DOHH2 (cell line): ENCODE measurements at regions not wholly inside any gene's neighbourhood (a gene's known extent, or its start where the extent isn't known, plus 50 kb on each side); places are given as distances from the start of the nearest gene placed in this dataset.

Experiments used
- H3F3A ChIP-seq: fragments of 200-600 bp; sonication (generic), shearing (Covaris generic); 2 replicates; pipeline ENCODE4 v1.6.0; 2016; ENCODE audit warnings: antibody characterized with exemption, mild to moderate bottlenecking; ENCODE audit not compliant: control insufficient read depth, insufficient read depth
- H3K27ac ChIP-seq: fragments of 200-600 bp; sonication (generic); 2 replicates; pipeline ENCODE4 v1.5.1; 2014; ENCODE audit warnings: low read depth, mild to moderate bottlenecking, low read length, moderate library complexity
- H3K27me3 ChIP-seq: fragments of 200-600 bp; sonication (generic); 2 replicates; pipeline ENCODE4 v1.6.1; 2014; ENCODE audit warnings: mild to moderate bottlenecking, low read length, mixed read lengths; ENCODE audit not compliant: control insufficient read depth
- H3K36me3 ChIP-seq: fragments of 200-600 bp; sonication (generic); 2 replicates; pipeline ENCODE4 v1.6.1; 2014; ENCODE audit warnings: mild to moderate bottlenecking, low read length, moderate library complexity, mixed read lengths; ENCODE audit not compliant: control insufficient read depth
- H3K4me1 ChIP-seq: fragments of 200-600 bp; sonication (generic); 2 replicates; pipeline ENCODE4 v1.6.1; 2014; ENCODE audit warnings: mild to moderate bottlenecking, low read length, mixed read lengths; ENCODE audit not compliant: control insufficient read depth
- H3K4me2 ChIP-seq: fragments of 200-600 bp; sonication (generic); 2 replicates; pipeline ENCODE4 v1.6.0; 2014; ENCODE audit warnings: mild to moderate bottlenecking, low read length, moderate library complexity
- H3K4me3 ChIP-seq: fragments of 200-600 bp; sonication (generic); 2 replicates; pipeline ENCODE4 v1.5.1; 2014; ENCODE audit warnings: mild to moderate bottlenecking, low read length, mixed read lengths
- H3K79me2 ChIP-seq: fragments of 200-600 bp; sonication (generic); 2 replicates; pipeline ENCODE4 v1.6.1; 2014; ENCODE audit warnings: mild to moderate bottlenecking, low read length, mixed read lengths; ENCODE audit not compliant: control insufficient read depth
- H3K9me2 ChIP-seq: fragments of 200-600 bp; sonication (generic); replicated peaks from 2 replicates; pipeline ENCODE4 v1.6.1; 2014; ENCODE audit warnings: mild to moderate bottlenecking, low read length, mixed read lengths; ENCODE audit not compliant: control insufficient read depth
- H3K9me3 ChIP-seq: fragments of 200-600 bp; sonication (generic); 2 replicates; pipeline ENCODE4 v1.6.1; 2014; ENCODE audit warnings: antibody characterized with exemption, low read length, mixed read lengths; ENCODE audit not compliant: control insufficient read depth, insufficient read depth
- H4K20me1 ChIP-seq: fragments of 200-600 bp; sonication (generic); 2 replicates; pipeline ENCODE4 v1.6.0; 2014; ENCODE audit warnings: low read depth, mild to moderate bottlenecking, antibody characterized with exemption, low read length, moderate library complexity; ENCODE audit not compliant: control insufficient read depth, insufficient read depth
- CTCF ChIP-seq: fragments of 200-600 bp; sonication (generic); IDR thresholded peaks from one replicate; pipeline ENCODE4 v1.5.1; 2014; ENCODE audit warnings: antibody characterized with exemption, mild to moderate bottlenecking, low read depth, low read length; ENCODE audit not compliant: poor library complexity, severe bottlenecking
- EZH2phosphoT487 ChIP-seq: fragments of 200-600 bp; sonication (generic); IDR thresholded peaks from 2 replicates; pipeline ENCODE4 v1.6.1; 2017; ENCODE audit warnings: borderline replicate concordance, mild to moderate bottlenecking, antibody characterized with exemption, low read length, moderate library complexity, mixed read lengths

GRCh38 chr2:49811502-49811901 lies 657.2 kb upstream of the FSHR start:
- TF ChIP-seq EZH2phosphoT487: no peak
- no peak for TF ChIP-seq CTCF
- Histone ChIP-seq H3K9me3 (no peaks in the 10 kb centered on the region), H3K27ac (no peak overlapping the region), H3K36me3 (no peaks in the 10 kb centered on the region), H3F3A (no peaks in the 10 kb centered on the region), H3K79me2 (no peaks in the 10 kb centered on the region), H3K4me2 (no peak overlapping the region), H3K9me2 (no peaks in the 10 kb centered on the region), H3K4me1 (no peaks in the 10 kb centered on the region), H3K4me3 (no peak overlapping the region), H3K27me3 (no peaks in the 10 kb centered on the region), H4K20me1 (no peaks in the 10 kb centered on the region)

DNA sequence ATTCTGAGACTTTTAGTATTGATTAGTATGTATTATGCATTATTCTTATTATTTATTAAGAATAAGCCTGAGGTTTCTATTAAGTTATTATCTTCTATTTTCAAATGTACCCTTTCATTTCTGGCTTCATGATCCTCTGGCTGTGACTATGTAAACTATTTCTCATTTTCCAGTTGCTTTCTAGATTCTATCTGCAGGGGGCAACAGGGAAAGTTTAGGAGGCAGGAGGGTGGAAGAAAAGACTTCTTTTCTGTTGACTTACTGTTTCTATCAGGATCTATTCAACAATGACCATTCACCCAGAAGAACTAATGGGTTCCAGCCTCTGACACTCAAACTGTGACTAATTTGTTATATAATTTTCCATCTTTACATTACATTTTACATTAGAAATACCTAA lies 653.4 kb upstream of the FSHR start:
- H3K9me3 ChIP-seq: no peaks in the 10 kb centered on the region
- no peak overlapping the region for H3K4me2 ChIP-seq
- no peaks in the 10 kb centered on the region for H3K4me1 ChIP-seq
- H4K20me1 ChIP-seq: no peaks in the 10 kb centered on the region
- H3K4me3 ChIP-seq: no peak overlapping the region
- H3K36me3 ChIP-seq: no peaks in the 10 kb centered on the region
- TF ChIP-seq CTCF (no peak), EZH2phosphoT487 (no peak)
- no peaks in the 10 kb centered on the region for H3K27me3 ChIP-seq
- no peak overlapping the region for H3K27ac ChIP-seq
- H3K79me2 ChIP-seq: no peaks in the 10 kb centered on the region
- H3K9me2 ChIP-seq: no peaks in the 10 kb centered on the region; the same call in 1 of the 2 replicates
- no peaks in the 10 kb centered on the region for H3F3A ChIP-seq

DNA sequence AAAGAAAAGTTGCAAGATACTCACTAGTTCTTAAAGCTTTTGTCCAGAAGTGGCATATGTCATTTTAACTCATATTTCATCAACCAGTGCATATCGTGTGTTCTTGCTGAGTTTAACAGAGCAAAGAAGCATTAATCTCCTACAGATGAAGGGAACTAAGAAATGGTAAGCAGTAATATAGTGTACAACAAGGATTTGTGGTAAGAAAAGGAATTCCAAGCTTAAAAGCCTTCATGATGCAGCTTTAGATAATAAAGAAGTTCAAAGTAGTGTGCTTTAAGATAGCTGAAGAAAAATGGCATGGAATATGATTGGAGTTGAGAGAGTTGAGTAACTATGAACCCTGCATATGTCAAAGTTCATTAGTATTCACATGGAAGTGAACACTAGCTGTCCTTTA lies 649.8 kb upstream of the FSHR start:
- no peak overlapping the region for H3K4me2 ChIP-seq
- H3K9me3 ChIP-seq: no peaks in the 10 kb centered on the region
- H3K4me1 ChIP-seq: no peaks in the 10 kb centered on the region
- H3K79me2 ChIP-seq: no peaks in the 10 kb centered on the region
- no peaks in the 10 kb centered on the region for H3F3A ChIP-seq
- no peaks in the 10 kb centered on the region for H3K27me3 ChIP-seq
- H3K4me3 ChIP-seq: no peak overlapping the region
- no peaks in the 10 kb centered on the region for H3K36me3 ChIP-seq
- H3K27ac ChIP-seq: no peak overlapping the region
- H3K9me2 ChIP-seq: no peaks in the 10 kb centered on the region; the same call in 1 of the 2 replicates
- TF ChIP-seq CTCF (no peak), EZH2phosphoT487 (no peak)
- no peaks in the 10 kb centered on the region for H4K20me1 ChIP-seq
